ENCODE measurements at regions not wholly inside any gene's neighbourhood (a gene's known extent, or its start where the extent isn't known, plus 50 kb on each side); places are given as distances from the start of the nearest gene placed in this dataset.
A peak's percentile ranks its signal among the peaks of the same experiment; 100 is the strongest.
"Not testable (repeated sequence)": the region's sequence is repeated elsewhere in the genome, so short reads cannot be mapped to it uniquely, and the experiment has no call there.

DNA sequence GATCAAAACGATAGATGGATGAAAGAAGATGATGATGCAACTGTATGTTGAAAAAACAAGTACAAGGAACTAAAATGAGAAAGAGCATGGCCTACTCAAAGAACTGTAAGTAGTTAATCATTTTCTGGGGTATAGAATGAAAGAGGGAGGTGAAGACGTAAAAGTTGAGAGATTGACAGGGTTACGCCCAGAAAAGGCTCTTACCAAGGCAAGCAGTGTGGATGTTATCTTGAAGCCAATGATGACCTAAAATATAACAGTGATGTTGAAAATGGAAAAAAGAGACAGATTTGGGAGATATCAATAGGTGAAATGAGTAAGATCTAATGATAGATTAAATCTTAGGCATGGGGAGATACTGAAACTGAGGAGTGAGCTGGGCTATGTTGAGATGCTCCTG, 80.4 kb upstream of the GNAQ start:
- Histone ChIP-seq H3K4me3 (ENCODE audit: low read length in 2 of 2) (no peak overlapping the region), H3K27ac (ENCODE audit: low read depth in 1 of 2, low read length in 1 of 2) (no peak overlapping the region), H3K9me3 (ENCODE audit: control insufficient read depth in 2 of 2, insufficient read depth in 1 of 2, low read length in 1 of 2) (no peaks in the 10 kb centered on the region), H3K27me3 (ENCODE audit: control insufficient read depth in 2 of 2, insufficient read depth in 1 of 2, low read length in 1 of 2) (no peaks in the 10 kb centered on the region), H3K36me3 (ENCODE audit: control insufficient read depth in 2 of 2, insufficient read depth in 2 of 2, low read length in 1 of 2) (no peaks in the 10 kb centered on the region), H3K4me1 (ENCODE audit: control insufficient read depth in 2 of 2, insufficient read depth in 2 of 2, low read length in 2 of 2) (no peaks in the 10 kb centered on the region)
- 96% methylated on average over 3 of the region's 3 CpGs for WGBS
- no peak for DNase-seq (ENCODE audit: low read depth in 6 of 9, low spot score in 9 of 9)

DNA sequence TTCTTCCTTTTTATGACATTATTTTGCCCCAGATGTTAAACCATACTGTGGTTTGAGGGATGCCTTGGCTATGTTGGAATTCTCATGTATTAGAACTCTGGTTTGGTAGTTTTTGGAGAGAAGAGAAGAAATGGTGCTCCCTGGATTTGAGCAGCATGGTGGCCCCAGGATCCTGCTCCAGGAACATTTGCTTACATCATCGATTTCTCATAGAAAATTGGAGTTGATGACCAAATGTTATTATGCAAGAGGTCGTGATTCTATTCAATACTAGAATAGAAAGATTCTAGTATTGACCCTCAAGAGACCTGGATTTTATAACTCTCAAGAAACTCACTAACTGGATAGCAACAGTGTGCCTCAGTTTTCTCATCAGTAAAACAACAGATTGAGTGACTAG, 77.5 kb upstream of the GNAQ start:
- DNase-seq (ENCODE audit: low read depth in 6 of 9, low spot score in 9 of 9), result no peak
- Histone ChIP-seq H3K27ac (ENCODE audit: low read depth in 1 of 2, low read length in 1 of 2) (no peak overlapping the region), H3K36me3 (ENCODE audit: control insufficient read depth in 2 of 2, insufficient read depth in 2 of 2, low read length in 1 of 2) (no peaks in the 10 kb centered on the region), H3K4me3 (ENCODE audit: low read length in 2 of 2) (no peak overlapping the region), H3K27me3 (ENCODE audit: control insufficient read depth in 2 of 2, insufficient read depth in 1 of 2, low read length in 1 of 2) (no peaks in the 10 kb centered on the region), H3K4me1 (ENCODE audit: control insufficient read depth in 2 of 2, insufficient read depth in 2 of 2, low read length in 2 of 2) (no peaks in the 10 kb centered on the region), H3K9me3 (ENCODE audit: control insufficient read depth in 2 of 2, insufficient read depth in 1 of 2, low read length in 1 of 2) (no peaks in the 10 kb centered on the region)
- 92% methylated on average over 2 of the region's 2 CpGs for WGBS

DNA sequence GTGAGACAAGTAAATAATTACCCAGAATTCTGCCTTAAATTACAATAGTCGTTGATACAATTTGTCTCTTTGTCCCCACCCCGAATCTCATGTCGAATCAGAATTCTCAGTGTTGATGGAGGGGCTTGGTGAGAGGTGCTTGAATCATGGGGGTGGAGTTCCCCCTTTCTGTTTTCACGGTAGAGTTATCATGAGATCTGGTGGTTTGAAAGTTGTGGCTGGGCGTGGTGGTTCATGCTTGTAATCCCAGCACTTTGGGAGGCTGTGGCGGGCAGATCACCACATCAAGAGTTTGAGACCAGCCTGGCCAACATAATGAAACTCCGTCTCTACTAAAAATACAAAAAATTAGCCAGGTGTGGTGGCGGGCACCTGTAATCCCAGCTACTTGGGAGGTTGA, 75.0 kb upstream of the GNAQ start:
- WGBS, result 66% methylated on average over 8 of the region's 8 CpGs
- not testable (repeated sequence) for H3K27ac ChIP-seq (ENCODE audit: low read depth in 1 of 2, low read length in 1 of 2); H3K4me3 ChIP-seq (ENCODE audit: low read length in 2 of 2); H3K36me3 ChIP-seq (ENCODE audit: control insufficient read depth in 2 of 2, insufficient read depth in 2 of 2, low read length in 1 of 2); DNase-seq (ENCODE audit: low read depth in 6 of 9, low spot score in 9 of 9); H3K4me1 ChIP-seq (ENCODE audit: control insufficient read depth in 2 of 2, insufficient read depth in 2 of 2, low read length in 2 of 2); H3K27me3 ChIP-seq (ENCODE audit: control insufficient read depth in 2 of 2, insufficient read depth in 1 of 2, low read length in 1 of 2); H3K9me3 ChIP-seq (ENCODE audit: control insufficient read depth in 2 of 2, insufficient read depth in 1 of 2, low read length in 1 of 2)

DNA sequence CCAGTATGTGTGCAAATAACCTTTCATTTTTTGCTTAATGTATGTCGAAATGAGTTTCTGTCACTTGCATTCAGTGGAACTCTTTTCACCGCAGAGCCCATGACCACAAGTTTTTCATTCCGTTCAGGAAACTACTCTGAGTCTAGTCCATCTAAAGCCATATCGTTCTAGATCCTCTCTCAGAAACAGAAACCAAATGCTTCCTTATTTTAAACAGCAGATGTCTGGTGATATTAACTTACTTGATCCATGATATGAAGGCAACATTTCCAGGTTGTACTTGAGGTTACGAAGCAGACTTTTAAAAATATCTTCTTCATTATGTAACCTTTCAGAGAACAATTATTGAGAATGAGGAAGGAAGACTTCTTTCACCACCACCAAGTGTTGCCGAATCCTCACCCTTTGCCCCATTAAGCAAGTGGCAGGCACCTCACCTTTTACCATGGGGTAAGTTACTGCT, 72.4 kb upstream of the GNAQ start:
- Histone ChIP-seq H3K9me3 (ENCODE audit: control insufficient read depth in 2 of 2, insufficient read depth in 1 of 2, low read length in 1 of 2) (no peaks in the 10 kb centered on the region), H3K27ac (ENCODE audit: low read depth in 1 of 2, low read length in 1 of 2) (no peak overlapping the region), H3K4me1 (ENCODE audit: control insufficient read depth in 2 of 2, insufficient read depth in 2 of 2, low read length in 2 of 2) (no peaks in the 10 kb centered on the region), H3K36me3 (ENCODE audit: control insufficient read depth in 2 of 2, insufficient read depth in 2 of 2, low read length in 1 of 2) (no peaks in the 10 kb centered on the region), H3K4me3 (ENCODE audit: low read length in 2 of 2) (no peak overlapping the region), H3K27me3 (ENCODE audit: control insufficient read depth in 2 of 2, insufficient read depth in 1 of 2, low read length in 1 of 2) (no peaks in the 10 kb centered on the region)
- WGBS, result 17% methylated on average over 6 of the region's 6 CpGs
- DNase-seq (ENCODE audit: low read depth in 6 of 9, low spot score in 9 of 9), result peak in 1 of 9 donors; percentile 39

DNA sequence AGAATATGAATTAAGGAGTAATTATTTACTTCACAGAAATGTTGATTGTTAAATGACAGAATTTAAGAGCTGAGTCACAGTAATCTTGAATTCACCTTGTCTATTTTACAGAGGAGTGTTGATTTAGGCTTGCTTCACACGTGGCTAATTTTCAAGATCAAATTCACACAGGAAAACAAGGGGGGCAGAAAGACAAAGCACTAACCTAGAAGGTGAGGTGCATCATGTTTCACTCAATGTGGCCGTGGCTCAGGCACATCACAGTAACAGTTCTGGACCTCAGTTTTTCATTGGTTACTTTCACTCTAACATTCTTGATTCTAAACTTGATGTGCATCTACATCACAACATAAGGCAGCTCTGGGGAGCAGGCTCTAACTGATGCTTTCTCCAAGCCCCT, 69.6 kb upstream of the GNAQ start:
- Histone ChIP-seq H3K4me3 (ENCODE audit: low read length in 2 of 2) (no peak overlapping the region), H3K36me3 (ENCODE audit: control insufficient read depth in 2 of 2, insufficient read depth in 2 of 2, low read length in 1 of 2) (no peaks in the 10 kb centered on the region), H3K27ac (ENCODE audit: low read depth in 1 of 2, low read length in 1 of 2) (no peak overlapping the region), H3K4me1 (ENCODE audit: control insufficient read depth in 2 of 2, insufficient read depth in 2 of 2, low read length in 2 of 2) (peaks cover 6 to 8% of the 10 kb centered on the region in 2 donors), H3K27me3 (ENCODE audit: control insufficient read depth in 2 of 2, insufficient read depth in 1 of 2, low read length in 1 of 2) (no peaks in the 10 kb centered on the region), H3K9me3 (ENCODE audit: control insufficient read depth in 2 of 2, insufficient read depth in 1 of 2, low read length in 1 of 2) (no peaks in the 10 kb centered on the region)
- no peak for DNase-seq (ENCODE audit: low read depth in 6 of 9, low spot score in 9 of 9)
- 65% methylated on average over 2 of the region's 2 CpGs for WGBS

DNA sequence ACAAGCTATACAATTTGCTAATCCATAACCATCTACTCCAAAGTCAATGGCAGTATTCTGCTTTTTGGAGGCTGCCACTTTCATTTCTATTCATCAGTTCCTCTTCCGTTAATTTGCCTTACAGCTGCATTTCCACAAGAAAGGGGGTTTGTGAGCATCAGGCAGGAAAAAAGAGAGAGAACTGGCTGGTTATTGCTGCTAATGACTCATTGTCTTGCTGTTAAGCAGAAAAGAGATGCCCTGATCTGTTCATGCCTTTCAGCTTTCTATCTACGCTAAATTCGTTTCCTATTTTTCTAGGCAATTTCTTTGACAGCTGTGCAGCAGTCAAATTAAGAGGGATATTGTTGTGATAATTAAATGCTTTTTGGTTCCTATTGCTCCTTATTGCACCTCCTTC, 65.9 kb upstream of the GNAQ start:
- H3K4me1 ChIP-seq (ENCODE audit: control insufficient read depth in 2 of 2, insufficient read depth in 2 of 2, low read length in 2 of 2), result peaks cover 6 to 8% of the 10 kb centered on the region in 2 donors
- H3K9me3 ChIP-seq (ENCODE audit: control insufficient read depth in 2 of 2, insufficient read depth in 1 of 2, low read length in 1 of 2), result no peaks in the 10 kb centered on the region
- H3K27me3 ChIP-seq (ENCODE audit: control insufficient read depth in 2 of 2, insufficient read depth in 1 of 2, low read length in 1 of 2), result no peaks in the 10 kb centered on the region
- no peak overlapping the region for H3K27ac ChIP-seq (ENCODE audit: low read depth in 1 of 2, low read length in 1 of 2)
- no peak overlapping the region for H3K4me3 ChIP-seq (ENCODE audit: low read length in 2 of 2)
- no peaks in the 10 kb centered on the region for H3K36me3 ChIP-seq (ENCODE audit: control insufficient read depth in 2 of 2, insufficient read depth in 2 of 2, low read length in 1 of 2)
- 23% methylated on average over 3 of the region's 3 CpGs for WGBS
- DNase-seq (ENCODE audit: low read depth in 6 of 9, low spot score in 9 of 9), result peak in 1 of 9 donors; percentile 64

DNA sequence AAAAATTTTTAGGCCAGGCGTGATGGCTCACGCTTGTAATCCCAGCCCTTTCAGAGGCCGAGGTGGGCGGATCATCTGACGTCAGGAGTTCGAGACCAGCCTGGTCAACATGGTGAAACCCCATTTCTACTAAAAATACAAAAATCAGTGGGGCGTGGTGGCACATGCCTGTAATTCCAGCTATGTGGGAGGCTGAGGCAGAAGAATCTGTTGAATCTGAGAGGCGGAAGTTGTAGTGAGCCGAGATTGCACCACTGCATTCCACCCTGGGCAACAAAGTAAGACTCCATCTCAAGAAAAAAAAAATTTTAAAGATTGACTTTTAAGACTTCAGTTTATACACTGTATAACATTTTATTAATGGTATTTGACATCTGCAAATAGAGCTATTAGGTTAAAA, 60.1 kb upstream of the GNAQ start:
- no peaks in the 10 kb centered on the region for H3K27me3 ChIP-seq (ENCODE audit: control insufficient read depth in 2 of 2, insufficient read depth in 1 of 2, low read length in 1 of 2)
- no peaks in the 10 kb centered on the region for H3K36me3 ChIP-seq (ENCODE audit: control insufficient read depth in 2 of 2, insufficient read depth in 2 of 2, low read length in 1 of 2)
- H3K4me1 ChIP-seq (ENCODE audit: control insufficient read depth in 2 of 2, insufficient read depth in 2 of 2, low read length in 2 of 2), result no peaks in the 10 kb centered on the region
- H3K27ac ChIP-seq (ENCODE audit: low read depth in 1 of 2, low read length in 1 of 2), result no peak overlapping the region
- H3K4me3 ChIP-seq (ENCODE audit: low read length in 2 of 2), result no peak overlapping the region
- H3K9me3 ChIP-seq (ENCODE audit: control insufficient read depth in 2 of 2, insufficient read depth in 1 of 2, low read length in 1 of 2), result no peaks in the 10 kb centered on the region
- DNase-seq (ENCODE audit: low read depth in 6 of 9, low spot score in 9 of 9), result no peak
- WGBS, result 98% methylated on average over 9 of the region's 9 CpGs

DNA sequence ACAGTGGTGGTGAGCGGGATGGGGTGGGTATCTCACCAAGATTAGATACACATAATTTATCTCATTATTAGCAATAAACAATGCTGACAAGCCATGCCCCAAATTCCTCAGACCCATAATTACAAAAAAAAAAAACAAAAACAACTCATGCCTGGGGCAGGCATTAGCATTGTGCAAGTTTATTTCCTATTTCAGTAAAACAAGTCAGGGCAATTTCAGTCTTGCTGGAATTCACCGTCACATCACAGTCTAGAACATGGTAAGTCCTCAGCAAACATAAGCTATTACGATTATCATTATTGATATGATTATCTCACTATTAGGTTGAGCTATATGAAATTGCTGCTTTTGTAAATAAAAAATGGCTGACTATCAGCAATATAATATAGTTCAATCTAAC, 57.5 kb upstream of the GNAQ start:
- Histone ChIP-seq H3K9me3 (ENCODE audit: control insufficient read depth in 2 of 2, insufficient read depth in 1 of 2, low read length in 1 of 2) (no peaks in the 10 kb centered on the region), H3K36me3 (ENCODE audit: control insufficient read depth in 2 of 2, insufficient read depth in 2 of 2, low read length in 1 of 2) (no peaks in the 10 kb centered on the region), H3K4me1 (ENCODE audit: control insufficient read depth in 2 of 2, insufficient read depth in 2 of 2, low read length in 2 of 2) (no peaks in the 10 kb centered on the region), H3K27me3 (ENCODE audit: control insufficient read depth in 2 of 2, insufficient read depth in 1 of 2, low read length in 1 of 2) (no peaks in the 10 kb centered on the region), H3K4me3 (ENCODE audit: low read length in 2 of 2) (no peak overlapping the region), H3K27ac (ENCODE audit: low read depth in 1 of 2, low read length in 1 of 2) (no peak overlapping the region)
- WGBS, result 95% methylated on average over 3 of the region's 3 CpGs
- no peak for DNase-seq (ENCODE audit: low read depth in 6 of 9, low spot score in 9 of 9)

DNA sequence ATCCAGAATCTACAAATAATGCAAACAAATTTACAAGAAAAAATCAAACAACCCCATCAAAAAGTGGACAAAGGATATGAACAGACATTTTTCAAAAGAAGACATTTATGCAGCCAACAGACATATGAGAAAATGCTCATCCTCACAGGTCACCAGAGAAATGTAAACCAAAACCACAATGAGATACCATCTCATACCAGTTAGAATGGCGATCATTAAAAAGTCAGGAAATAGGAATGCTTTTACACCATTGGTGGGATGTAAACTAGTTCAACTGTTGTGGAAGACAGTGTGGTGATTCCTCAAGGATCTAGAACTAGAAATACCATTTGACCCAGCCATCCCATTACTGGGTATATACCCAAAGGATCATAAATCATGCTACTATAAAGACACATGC, 56.6 kb upstream of the GNAQ start:
- not testable (repeated sequence) for H3K4me1 ChIP-seq (ENCODE audit: control insufficient read depth in 2 of 2, insufficient read depth in 2 of 2, low read length in 2 of 2); H3K4me3 ChIP-seq (ENCODE audit: low read length in 2 of 2); DNase-seq (ENCODE audit: low read depth in 6 of 9, low spot score in 9 of 9); H3K9me3 ChIP-seq (ENCODE audit: control insufficient read depth in 2 of 2, insufficient read depth in 1 of 2, low read length in 1 of 2); H3K27ac ChIP-seq (ENCODE audit: low read depth in 1 of 2, low read length in 1 of 2); H3K36me3 ChIP-seq (ENCODE audit: control insufficient read depth in 2 of 2, insufficient read depth in 2 of 2, low read length in 1 of 2); H3K27me3 ChIP-seq (ENCODE audit: control insufficient read depth in 2 of 2, insufficient read depth in 1 of 2, low read length in 1 of 2)
- 78% methylated on average over 1 of the region's 1 CpG for WGBS

All from thymus (tissue), 11 donors.